K562 (cell line): ENCODE measurements at regions not wholly inside any gene's neighbourhood (a gene's known extent, or its start where the extent isn't known, plus 50 kb on each side); places are given as distances from the start of the nearest gene placed in this dataset.

ENCODE experiments used
- ATAC-seq: fragments of 200-7000 bp; cut with Tn5 transposase; 3 replicates; pipeline ENCODE4 v1.9.1; 2020; ENCODE audit warnings: moderate library complexity
- BruUV-seq: library from RNA; stranded (reverse); fragments of 400-500 nt; replicated peaks from 2 replicates; lab custom pipeline; 2021; lab: Mats Ljungman, UMichigan
- CTCF ChIA-PET: fragments of 300-600 bp; formaldehyde crosslinking; extraction: SDS; loops from one replicate; lab custom pipeline; 2021; ENCODE audit warnings: low intra/inter-chr PET ratio; lab: Yijun Ruan, JAX
- POLR2A ChIA-PET: fragments of 300-600, 350-650 bp; sonication (Branson Sonifier 250); formaldehyde crosslinking; extraction: SDS; loops from one replicate; lab custom pipeline; 2021; ENCODE audit warnings: antibody characterized with exemption, inconsistent platforms; lab: Yijun Ruan, JAX
- DNase-seq, 4 experiments: peaks; one replicate each; pipeline versions ENCODE4 v3.0.0 to v3.0.0-alpha.2; 2011 to 2018; ENCODE audit warnings: low spot score in 3 of 4, mixed read lengths in 3 of 4; ENCODE audit errors: extremely low read depth in 1 of 4
- FAIRE-seq: peaks from 2 replicates; lab custom pipeline; 2011; peaks lifted over from hg19 to GRCh38; lab: Jason Lieb, UNC
- H2AFZ ChIP-seq: 2 replicates; pipeline ENCODE4 v1.6.0; 2011; ENCODE audit warnings: low read depth, low read length, control low read depth, inconsistent platforms
- H3K27ac ChIP-seq: fragments of 200-600 bp; 3 replicates; pipeline ENCODE4 v1.8.0; 2011; ENCODE audit warnings: low read depth, mild to moderate bottlenecking, control low read depth, inconsistent platforms, low read length, moderate library complexity, mixed read lengths; ENCODE audit errors: extremely low read depth
- H3K27me3 ChIP-seq, 2 experiments: fragments of 300-600 bp in 1 of 2; 2 replicates in 1 of 2; 3 replicates in 1 of 2; pipeline versions ENCODE4 v1.6.0 to v1.8.0; 2011; ENCODE audit warnings: inconsistent platforms in 2 of 2, low read length in 2 of 2, mild to moderate bottlenecking in 1 of 2, mixed read lengths in 1 of 2, moderate library complexity in 1 of 2; ENCODE audit not compliant: control insufficient read depth in 2 of 2, insufficient read depth in 2 of 2
- H3K36me3 ChIP-seq: fragments of 300-600 bp; 3 replicates; pipeline ENCODE4 v1.8.0; 2011; ENCODE audit warnings: mild to moderate bottlenecking, low read length, inconsistent platforms; ENCODE audit not compliant: control insufficient read depth, insufficient read depth
- H3K4me1 ChIP-seq, 2 experiments: fragments of 200-600 bp in 1 of 2; replicated peaks in 1 of 2; 2 replicates in 1 of 2; 3 replicates in 1 of 2; pipeline versions ENCODE4 v1.5.1 to v1.8.0; 2011; ENCODE audit warnings: inconsistent platforms in 2 of 2, low read length in 2 of 2, mild to moderate bottlenecking in 1 of 2, mixed read lengths in 1 of 2, moderate library complexity in 1 of 2; ENCODE audit not compliant: control insufficient read depth in 2 of 2, insufficient read depth in 2 of 2
- H3K4me2 ChIP-seq: 2 replicates; pipeline ENCODE4 v1.6.1; 2011; ENCODE audit warnings: low read length, control low read depth, inconsistent platforms, mixed read lengths; ENCODE audit not compliant: insufficient read depth
- H3K4me3 ChIP-seq: fragments of 200-600 bp; sonication (generic), shearing (Covaris generic); 2 replicates; pipeline ENCODE4 v1.5.1; 2016; ENCODE audit warnings: control low read depth, inconsistent platforms
- H3K79me2 ChIP-seq: fragments of 200-600 bp; 3 replicates; pipeline ENCODE4 v1.8.0; 2011; ENCODE audit warnings: low read length, inconsistent platforms; ENCODE audit not compliant: control insufficient read depth, insufficient read depth
- H3K9ac ChIP-seq, 2 experiments: 2 replicates each; pipeline versions ENCODE4 v1.6.0 to v1.6.1; 2011; ENCODE audit warnings: low read depth in 2 of 2, low read length in 2 of 2, control low read depth in 1 of 2, inconsistent platforms in 1 of 2, mild to moderate bottlenecking in 1 of 2, mixed read lengths in 1 of 2; ENCODE audit not compliant: insufficient read depth in 1 of 2
- H3K9me1 ChIP-seq: one replicate; pipeline ENCODE4 v1.6.0; 2011; ENCODE audit warnings: inconsistent platforms, mild to moderate bottlenecking, low read length, moderate library complexity; ENCODE audit not compliant: control insufficient read depth, insufficient read depth
- H3K9me3 ChIP-seq: replicated peaks from 2 replicates; pipeline ENCODE4 v1.5.1; 2011; ENCODE audit warnings: low read depth, low read length, inconsistent platforms; ENCODE audit not compliant: control insufficient read depth, insufficient read depth
- H4K20me1 ChIP-seq: replicated peaks from 2 replicates; pipeline ENCODE4 v1.6.1; 2011; ENCODE audit warnings: low read length, inconsistent platforms, mixed read lengths; ENCODE audit not compliant: control insufficient read depth, insufficient read depth
- CCNT2 ChIP-seq: IDR thresholded peaks from 2 replicates; pipeline ENCODE4 v1.6.1; 2011; ENCODE audit warnings: borderline replicate concordance, low read depth, mild to moderate bottlenecking, moderate library complexity, mixed read lengths, low read length; ENCODE audit not compliant: insufficient read length; ENCODE audit errors: extremely low read depth
- RBM14 ChIP-seq: fragments of 200-400 bp; formaldehyde crosslinking; IDR thresholded peaks from 2 replicates; pipeline ENCODE4 v1.6.1; 2018; ENCODE audit warnings: low read depth, mild to moderate bottlenecking, low read length, moderate library complexity, borderline replicate concordance; ENCODE audit not compliant: insufficient read depth
- SAFB ChIP-seq: fragments of 200-400 bp; formaldehyde crosslinking; IDR thresholded peaks from 2 replicates; pipeline ENCODE4 v1.6.1; 2017; ENCODE audit warnings: low read depth, low read length, borderline replicate concordance
- TAF15 ChIP-seq: fragments of 200-400 bp; formaldehyde crosslinking; IDR thresholded peaks from 2 replicates; pipeline ENCODE4 v1.6.1; 2017; ENCODE audit warnings: mild to moderate bottlenecking, low read depth, low read length, moderate library complexity
- TEAD2 ChIP-seq: fragments of 450-650 bp; IDR thresholded peaks from 2 replicates; pipeline ENCODE4 v1.6.1; 2016; ENCODE audit warnings: missing genetic modification characterization, control low read depth, missing compliant biosample characterization
- ZFX ChIP-seq: sonication (generic); formaldehyde crosslinking; IDR thresholded peaks from 2 replicates; pipeline ENCODE4 v1.8.0; 2022; ENCODE audit warnings: mild to moderate bottlenecking, missing genetic modification reagents, moderate library complexity
- WGBS: fragments of 100-300 bp; shearing (Covaris generic); methylation state at CpG from one replicate; pipeline ENCODE4 v1.1.6; 2016; ENCODE audit warnings: low coverage, mixed read lengths; ENCODE audit not compliant: insufficient coverage; ENCODE audit errors: missing lambda C conversion rate; 5-methylcytosine and 5-hydroxymethylcytosine counted together
- in situ Hi-C: fragments of 300-500 bp; cut with MboI; formaldehyde crosslinking; loops from 4 replicates; pipeline ENCODE4 v1.15.0; 2018; ENCODE audit warnings: inconsistent platforms, mixed read lengths
- intact Hi-C: fragments of 100-400 bp; cut with micrococcal nuclease; formaldehyde crosslinking; loops from 2 replicates; pipeline ENCODE4 v1.14.2; 2022
- TF ChIP-seq, protein P1 (sequence below): fragments of 250-450 bp; sonication (Bioruptor Pico); IDR thresholded peaks from 2 replicates; pipeline ENCODE4 v1.9.0; 2021; ENCODE audit warnings: mild to moderate bottlenecking

DNA sequence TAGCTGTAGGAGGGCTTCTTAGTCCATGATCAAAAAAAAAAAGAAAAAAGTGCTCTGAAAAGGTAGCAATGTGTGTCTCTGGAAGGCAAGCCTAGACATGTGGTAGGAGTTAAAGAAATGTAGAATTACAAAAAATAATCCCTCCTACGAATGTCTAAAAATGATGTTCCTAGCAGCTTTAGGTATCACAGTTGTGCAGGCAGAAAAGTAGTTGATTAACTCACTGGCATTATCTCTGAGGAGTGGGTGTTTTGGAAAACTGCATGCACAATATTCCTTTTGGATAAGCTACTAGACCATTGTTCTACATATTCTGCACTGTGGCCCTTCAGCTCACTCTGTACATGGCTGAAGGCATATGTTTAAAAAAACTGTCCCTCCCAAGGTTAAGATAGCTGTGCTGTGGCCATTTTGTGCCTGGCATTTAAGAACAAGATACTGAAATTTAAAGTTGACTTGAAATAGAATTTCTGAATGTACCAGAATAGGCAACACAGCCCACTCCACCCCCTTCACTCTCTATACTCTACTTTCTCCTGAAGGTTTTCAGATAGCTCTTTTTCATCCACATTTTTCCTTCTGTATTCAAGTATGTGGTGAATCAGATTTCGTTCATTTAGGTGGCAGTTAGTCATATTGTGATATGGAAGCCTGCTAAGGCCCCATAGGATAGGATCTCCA is 463.9 kb upstream of the LRRC7 start:
- Histone ChIP-seq H3K27me3 (no peaks in the 10 kb centered on the region), H4K20me1 (no peaks in the 10 kb centered on the region), H3K4me1 (no peaks in the 10 kb centered on the region), H3K36me3 (no peaks in the 10 kb centered on the region), H3K9ac (no peak overlapping the region), H3K9me3 (no peaks in the 10 kb centered on the region), H2AFZ (no peak overlapping the region), H3K4me3 (no peak overlapping the region), H3K4me2 (no peak overlapping the region), H3K27ac (no peak overlapping the region), H3K79me2 (no peaks in the 10 kb centered on the region), H3K9me1 (no peaks in the 10 kb centered on the region)
- intact Hi-C loops = no loop called here
- no peak for DNase-seq
- 0% methylated on average over 2 of the region's 2 CpGs for WGBS
- no peak for FAIRE-seq
- TF ChIP-seq TAF15 (no peak), SAFB (no peak), TEAD2 (no peak), ZFX (CRISPR knock-in tag) (no peak), RBM14 (no peak), CCNT2 (no peak)
- TF ChIP-seq, protein P1, sequence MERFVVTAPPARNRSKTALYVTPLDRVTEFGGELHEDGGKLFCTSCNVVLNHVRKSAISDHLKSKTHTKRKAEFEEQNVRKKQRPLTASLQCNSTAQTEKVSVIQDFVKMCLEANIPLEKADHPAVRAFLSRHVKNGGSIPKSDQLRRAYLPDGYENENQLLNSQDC (CRISPR knock-in tag) = no peak
- ATAC-seq = no peak
- CTCF ChIA-PET = no interaction called here
- POLR2A ChIA-PET = no interaction called here
- BruUV-seq = no TSS peak
- in situ Hi-C loops = no loop called here
